ENCODE measurements at regions not wholly inside any gene's neighbourhood (a gene's known extent, or its start where the extent isn't known, plus 50 kb on each side); places are given as distances from the start of the nearest gene placed in this dataset.
"Not testable (repeated sequence)": the region's sequence is repeated elsewhere in the genome, so short reads cannot be mapped to it uniquely, and the experiment has no call there.

- TF ChIP-seq, protein P1, sequence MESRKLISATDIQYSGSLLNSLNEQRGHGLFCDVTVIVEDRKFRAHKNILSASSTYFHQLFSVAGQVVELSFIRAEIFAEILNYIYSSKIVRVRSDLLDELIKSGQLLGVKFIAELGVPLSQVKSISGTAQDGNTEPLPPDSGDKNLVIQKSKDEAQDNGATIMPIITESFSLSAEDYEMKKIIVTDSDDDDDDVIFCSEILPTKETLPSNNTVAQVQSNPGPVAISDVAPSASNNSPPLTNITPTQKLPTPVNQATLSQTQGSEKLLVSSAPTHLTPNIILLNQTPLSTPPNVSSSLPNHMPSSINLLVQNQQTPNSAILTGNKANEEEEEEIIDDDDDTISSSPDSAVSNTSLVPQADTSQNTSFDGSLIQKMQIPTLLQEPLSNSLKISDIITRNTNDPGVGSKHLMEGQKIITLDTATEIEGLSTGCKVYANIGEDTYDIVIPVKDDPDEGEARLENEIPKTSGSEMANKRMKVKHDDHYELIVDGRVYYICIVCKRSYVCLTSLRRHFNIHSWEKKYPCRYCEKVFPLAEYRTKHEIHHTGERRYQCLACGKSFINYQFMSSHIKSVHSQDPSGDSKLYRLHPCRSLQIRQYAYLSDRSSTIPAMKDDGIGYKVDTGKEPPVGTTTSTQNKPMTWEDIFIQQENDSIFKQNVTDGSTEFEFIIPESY (IDR thresholded peaks at IDR 0.05) = no peak
- TF ChIP-seq RAD21 (IDR thresholded peaks at IDR 0.05) = no peak
Observed at GRCh38 chr7:137110091-137110509, 233.4 kb downstream of the PTN start (continued).

DNA sequence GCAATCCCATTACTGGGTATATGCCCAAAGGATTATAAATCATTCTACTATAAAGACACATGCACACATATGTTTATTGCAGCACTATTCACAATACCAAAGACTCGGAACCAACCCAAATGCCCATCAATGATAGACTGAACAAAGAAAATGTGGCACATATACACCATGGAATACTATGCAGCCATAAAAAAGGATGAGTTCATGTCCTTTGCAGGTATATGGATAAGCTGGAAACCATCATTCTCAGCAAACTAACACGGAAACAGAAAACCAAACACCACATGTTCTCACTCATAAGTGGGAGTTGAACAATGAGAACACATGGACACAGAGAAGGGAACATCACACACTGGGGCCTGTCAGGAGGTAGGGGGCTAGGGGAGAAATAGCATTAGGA is 235.7 kb downstream of the PTN start:
- H3K36me3 ChIP-seq (ENCODE audit: control insufficient read depth in 4 of 4, insufficient read depth in 3 of 4, low read depth in 1 of 4, low read length in 3 of 4); H3K4me1 ChIP-seq (ENCODE audit: control insufficient read depth in 4 of 4, insufficient read depth in 4 of 4, low read length in 3 of 4); H3K9me3 ChIP-seq (ENCODE audit: control insufficient read depth in 4 of 4, low read length in 3 of 4); H3K4me3 ChIP-seq (ENCODE audit: low read depth in 1 of 3, low read length in 3 of 3); H3K27me3 ChIP-seq (ENCODE audit: control insufficient read depth in 4 of 4, insufficient read depth in 4 of 4, low read length in 3 of 4); H3K9ac ChIP-seq (ENCODE audit: low read depth in 1 of 2, low read length in 2 of 2); DNase-seq (ENCODE audit: low spot score); H3K27ac ChIP-seq (ENCODE audit: low read depth in 1 of 2, low read length in 2 of 2): not testable (repeated sequence)
- WGBS = 74% methylated on average over 2 of the region's 2 CpGs

- WGBS = 67% methylated on average over 8 of the region's 8 CpGs
- H3K27me3 ChIP-seq (ENCODE audit: control insufficient read depth in 4 of 4, insufficient read depth in 4 of 4, low read length in 3 of 4); H3K4me3 ChIP-seq (ENCODE audit: low read depth in 1 of 3, low read length in 3 of 3); H3K36me3 ChIP-seq (ENCODE audit: control insufficient read depth in 4 of 4, insufficient read depth in 3 of 4, low read depth in 1 of 4, low read length in 3 of 4); H3K27ac ChIP-seq (ENCODE audit: low read depth in 1 of 2, low read length in 2 of 2); DNase-seq (ENCODE audit: low spot score); H3K9ac ChIP-seq (ENCODE audit: low read depth in 1 of 2, low read length in 2 of 2); H3K9me3 ChIP-seq (ENCODE audit: control insufficient read depth in 4 of 4, low read length in 3 of 4); H3K4me1 ChIP-seq (ENCODE audit: control insufficient read depth in 4 of 4, insufficient read depth in 4 of 4, low read length in 3 of 4): not testable (repeated sequence)
Observed at GRCh38 chr7:137103526-137103925, 235.1 kb downstream of the CHRM2 start.

GRCh38 chr7:137097111-137097510 is 228.7 kb downstream of the CHRM2 start:
- TF ChIP-seq JUND (IDR thresholded peaks at IDR 0.05) (no peak), FOXA2 (IDR thresholded peaks at IDR 0.05) (no peak), YY1 (IDR thresholded peaks at IDR 0.05) (no peak), RAD21 (IDR thresholded peaks at IDR 0.05) (no peak), FOXA1 (IDR thresholded peaks at IDR 0.05) (no peak), HNF4A (conservative IDR thresholded peaks at IDR 0.05) (no peak), EGR1 (IDR thresholded peaks at IDR 0.05; ENCODE audit: low read depth in 2 of 2) (no peak), NR2F2 (IDR thresholded peaks at IDR 0.05) (no peak), TAF1 (conservative IDR thresholded peaks at IDR 0.05) (no peak), SP1 (IDR thresholded peaks at IDR 0.05) (no peak), GABPA (IDR thresholded peaks at IDR 0.05 in 1 of 2, conservative IDR thresholded peaks at IDR 0.05 in 1 of 2) (no peak), RXRA (IDR thresholded peaks at IDR 0.05) (no peak), HNF4G (IDR thresholded peaks at IDR 0.05) (no peak)
- TF ChIP-seq, protein P2, sequence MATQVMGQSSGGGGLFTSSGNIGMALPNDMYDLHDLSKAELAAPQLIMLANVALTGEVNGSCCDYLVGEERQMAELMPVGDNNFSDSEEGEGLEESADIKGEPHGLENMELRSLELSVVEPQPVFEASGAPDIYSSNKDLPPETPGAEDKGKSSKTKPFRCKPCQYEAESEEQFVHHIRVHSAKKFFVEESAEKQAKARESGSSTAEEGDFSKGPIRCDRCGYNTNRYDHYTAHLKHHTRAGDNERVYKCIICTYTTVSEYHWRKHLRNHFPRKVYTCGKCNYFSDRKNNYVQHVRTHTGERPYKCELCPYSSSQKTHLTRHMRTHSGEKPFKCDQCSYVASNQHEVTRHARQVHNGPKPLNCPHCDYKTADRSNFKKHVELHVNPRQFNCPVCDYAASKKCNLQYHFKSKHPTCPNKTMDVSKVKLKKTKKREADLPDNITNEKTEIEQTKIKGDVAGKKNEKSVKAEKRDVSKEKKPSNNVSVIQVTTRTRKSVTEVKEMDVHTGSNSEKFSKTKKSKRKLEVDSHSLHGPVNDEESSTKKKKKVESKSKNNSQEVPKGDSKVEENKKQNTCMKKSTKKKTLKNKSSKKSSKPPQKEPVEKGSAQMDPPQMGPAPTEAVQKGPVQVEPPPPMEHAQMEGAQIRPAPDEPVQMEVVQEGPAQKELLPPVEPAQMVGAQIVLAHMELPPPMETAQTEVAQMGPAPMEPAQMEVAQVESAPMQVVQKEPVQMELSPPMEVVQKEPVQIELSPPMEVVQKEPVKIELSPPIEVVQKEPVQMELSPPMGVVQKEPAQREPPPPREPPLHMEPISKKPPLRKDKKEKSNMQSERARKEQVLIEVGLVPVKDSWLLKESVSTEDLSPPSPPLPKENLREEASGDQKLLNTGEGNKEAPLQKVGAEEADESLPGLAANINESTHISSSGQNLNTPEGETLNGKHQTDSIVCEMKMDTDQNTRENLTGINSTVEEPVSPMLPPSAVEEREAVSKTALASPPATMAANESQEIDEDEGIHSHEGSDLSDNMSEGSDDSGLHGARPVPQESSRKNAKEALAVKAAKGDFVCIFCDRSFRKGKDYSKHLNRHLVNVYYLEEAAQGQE (IDR thresholded peaks at IDR 0.05) = no peak
- TF ChIP-seq, protein P3, sequence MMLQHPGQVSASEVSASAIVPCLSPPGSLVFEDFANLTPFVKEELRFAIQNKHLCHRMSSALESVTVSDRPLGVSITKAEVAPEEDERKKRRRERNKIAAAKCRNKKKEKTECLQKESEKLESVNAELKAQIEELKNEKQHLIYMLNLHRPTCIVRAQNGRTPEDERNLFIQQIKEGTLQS (IDR thresholded peaks at IDR 0.05) = no peak
- TF ChIP-seq, protein P1 (IDR thresholded peaks at IDR 0.05) = no peak
- TF ChIP-seq, protein P4, sequence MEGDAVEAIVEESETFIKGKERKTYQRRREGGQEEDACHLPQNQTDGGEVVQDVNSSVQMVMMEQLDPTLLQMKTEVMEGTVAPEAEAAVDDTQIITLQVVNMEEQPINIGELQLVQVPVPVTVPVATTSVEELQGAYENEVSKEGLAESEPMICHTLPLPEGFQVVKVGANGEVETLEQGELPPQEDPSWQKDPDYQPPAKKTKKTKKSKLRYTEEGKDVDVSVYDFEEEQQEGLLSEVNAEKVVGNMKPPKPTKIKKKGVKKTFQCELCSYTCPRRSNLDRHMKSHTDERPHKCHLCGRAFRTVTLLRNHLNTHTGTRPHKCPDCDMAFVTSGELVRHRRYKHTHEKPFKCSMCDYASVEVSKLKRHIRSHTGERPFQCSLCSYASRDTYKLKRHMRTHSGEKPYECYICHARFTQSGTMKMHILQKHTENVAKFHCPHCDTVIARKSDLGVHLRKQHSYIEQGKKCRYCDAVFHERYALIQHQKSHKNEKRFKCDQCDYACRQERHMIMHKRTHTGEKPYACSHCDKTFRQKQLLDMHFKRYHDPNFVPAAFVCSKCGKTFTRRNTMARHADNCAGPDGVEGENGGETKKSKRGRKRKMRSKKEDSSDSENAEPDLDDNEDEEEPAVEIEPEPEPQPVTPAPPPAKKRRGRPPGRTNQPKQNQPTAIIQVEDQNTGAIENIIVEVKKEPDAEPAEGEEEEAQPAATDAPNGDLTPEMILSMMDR (IDR thresholded peaks at IDR 0.05; ENCODE audit: low read depth, low read length, missing input control) = no peak
- TF ChIP-seq, protein P5, sequence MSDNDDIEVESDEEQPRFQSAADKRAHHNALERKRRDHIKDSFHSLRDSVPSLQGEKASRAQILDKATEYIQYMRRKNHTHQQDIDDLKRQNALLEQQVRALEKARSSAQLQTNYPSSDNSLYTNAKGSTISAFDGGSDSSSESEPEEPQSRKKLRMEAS (IDR thresholded peaks at IDR 0.05) = no peak

More at GRCh38 chr7:137097111-137097510, 228.7 kb downstream of the CHRM2 start:
- H3K27ac ChIP-seq (ENCODE audit: low read depth in 1 of 2, low read length in 2 of 2) = no peak overlapping the region
- WGBS = 41% methylated on average over 1 of the region's 1 CpG
- no peaks in the 10 kb centered on the region for H3K27me3 ChIP-seq (ENCODE audit: control insufficient read depth in 4 of 4, insufficient read depth in 4 of 4, low read length in 3 of 4)
- H3K36me3 ChIP-seq (ENCODE audit: control insufficient read depth in 4 of 4, insufficient read depth in 3 of 4, low read depth in 1 of 4, low read length in 3 of 4) = no peaks in the 10 kb centered on the region
- no peak overlapping the region for H3K4me3 ChIP-seq (ENCODE audit: low read depth in 1 of 3, low read length in 3 of 3)
- DNase-seq (ENCODE audit: low spot score) = no peak
- no peaks in the 10 kb centered on the region for H3K9me3 ChIP-seq (ENCODE audit: control insufficient read depth in 4 of 4, low read length in 3 of 4)
- no peak overlapping the region for H3K9ac ChIP-seq (ENCODE audit: low read depth in 1 of 2, low read length in 2 of 2)
- no peaks in the 10 kb centered on the region for H3K4me1 ChIP-seq (ENCODE audit: control insufficient read depth in 4 of 4, insufficient read depth in 4 of 4, low read length in 3 of 4)

Data from liver (tissue), 8 donors.